Stimulated activated CD8-positive, alpha-beta memory T cell treated with anti-CD3 and anti-CD28 coated beads, Interleukin-7, amount 100 ng/mL, for 48 hours (primary cell): ENCODE measurements at regions not wholly inside any gene's neighbourhood (a gene's known extent, or its start where the extent isn't known, plus 50 kb on each side); places are given as distances from the start of the nearest gene placed in this dataset.

Experiments
- DNase-seq, 2 donors: peaks; one replicate each; pipeline ENCODE4 v3.0.0-alpha.2; 2020; ENCODE audit warnings: low read depth in 1 of 2; ENCODE audit errors: extremely low read depth in 1 of 2

DNA sequence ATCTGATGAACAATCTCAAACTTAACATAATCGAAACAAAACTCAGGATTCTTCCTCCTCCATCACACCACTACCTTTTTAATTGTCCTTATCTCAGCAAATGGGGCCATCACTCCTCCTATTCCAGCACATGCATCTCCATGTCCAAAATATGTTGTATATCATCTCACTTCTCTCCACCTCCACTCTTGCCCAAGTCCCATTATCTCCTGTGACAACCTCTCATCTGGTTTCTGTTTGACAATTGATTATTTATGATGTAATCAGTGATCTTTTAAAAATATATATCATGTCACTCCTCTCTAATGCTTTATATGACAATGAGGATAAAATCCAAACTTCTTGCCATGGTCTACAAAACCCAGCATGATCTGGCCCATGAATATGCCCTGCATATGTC is 200.8 kb upstream of the HMGA2 start:
- no peak for DNase-seq

DNA sequence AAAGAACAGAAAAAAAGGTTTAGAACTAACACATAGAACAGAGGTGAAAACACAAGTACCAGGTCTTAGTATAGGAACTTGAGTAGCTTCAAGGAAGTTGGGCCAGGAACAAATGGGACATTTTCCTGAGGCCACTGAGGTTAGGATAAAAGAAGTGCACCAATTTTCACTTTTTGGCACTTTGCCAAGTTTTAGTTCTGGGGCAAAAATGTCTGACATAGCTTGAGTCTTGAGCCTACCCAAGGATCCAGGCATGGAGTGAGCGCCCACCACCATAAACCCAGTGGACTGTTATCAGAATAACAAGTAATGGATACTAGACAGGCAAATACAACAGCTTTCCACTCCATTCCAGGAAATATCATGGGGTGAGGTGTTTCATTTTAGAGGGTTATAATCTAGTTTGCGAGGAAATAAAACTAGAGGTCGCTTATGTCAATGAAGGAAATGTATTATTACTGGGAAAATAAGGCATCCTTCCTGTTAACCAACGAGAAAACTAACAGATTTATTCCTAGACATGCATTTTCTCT is 199.7 kb upstream of the HMGA2 start:
- DNase-seq = no peak

DNA sequence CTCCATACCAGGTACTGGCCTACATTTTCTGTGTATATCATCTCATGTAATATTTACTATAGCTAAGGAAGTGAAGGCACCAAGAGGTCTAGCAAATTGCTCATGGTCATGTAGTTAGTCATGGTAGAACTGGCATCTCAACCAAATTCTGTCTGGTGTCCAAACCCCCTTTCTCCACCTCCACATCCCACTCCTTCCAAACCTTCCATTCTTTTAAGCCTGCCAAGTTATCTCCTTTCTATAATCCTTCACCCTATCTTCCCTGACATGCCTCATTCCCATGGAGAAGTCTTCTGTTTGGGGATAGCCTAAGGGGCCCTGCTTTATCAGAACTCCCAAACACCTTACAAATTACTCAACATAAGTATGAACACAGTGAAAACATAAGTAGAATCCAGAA is 196.2 kb upstream of the HMGA2 start:
- DNase-seq = no peak

DNA sequence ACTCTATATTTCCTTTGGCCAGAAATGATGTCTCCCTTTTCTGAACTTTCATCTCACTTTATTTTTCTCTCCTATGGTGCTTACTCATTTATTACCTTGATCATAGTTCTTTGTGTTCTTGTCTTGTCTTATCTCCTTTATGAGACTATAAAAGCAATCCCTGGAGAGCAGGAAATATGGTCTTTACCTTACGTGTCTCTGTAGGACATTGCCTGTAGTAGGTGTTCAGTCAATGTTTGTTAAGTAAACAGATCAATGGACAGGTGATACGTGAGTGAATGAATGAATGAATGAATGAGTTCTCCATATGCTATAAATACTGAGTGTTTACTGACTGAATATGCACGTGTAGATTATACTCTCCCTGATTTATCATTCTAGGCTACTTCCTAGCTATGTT is 193.7 kb upstream of the HMGA2 start:
- DNase-seq = no peak

DNA sequence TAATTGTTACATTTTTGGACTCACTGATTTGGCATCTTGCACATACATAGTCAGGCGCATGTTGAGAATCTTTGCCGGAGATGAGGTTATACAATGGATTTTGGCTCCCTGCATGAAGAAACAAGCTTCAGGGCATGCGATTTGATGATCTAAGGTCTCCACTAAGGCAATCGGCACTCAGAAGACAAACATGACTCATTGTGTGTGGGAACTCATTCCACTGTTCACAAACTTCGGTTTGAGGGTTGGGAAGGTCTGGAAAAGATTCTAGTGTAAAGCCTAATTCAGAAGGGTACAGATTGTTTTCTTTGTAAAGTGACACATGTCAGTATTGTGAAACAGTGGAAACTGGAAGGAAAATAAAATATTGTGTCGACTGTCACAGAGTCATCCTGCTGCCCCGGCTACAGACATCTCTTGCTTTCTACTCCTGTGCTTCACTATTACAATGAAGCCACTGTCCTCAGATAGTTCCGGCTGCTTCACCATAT is 192.6 kb upstream of the HMGA2 start:
- no peak for DNase-seq

DNA sequence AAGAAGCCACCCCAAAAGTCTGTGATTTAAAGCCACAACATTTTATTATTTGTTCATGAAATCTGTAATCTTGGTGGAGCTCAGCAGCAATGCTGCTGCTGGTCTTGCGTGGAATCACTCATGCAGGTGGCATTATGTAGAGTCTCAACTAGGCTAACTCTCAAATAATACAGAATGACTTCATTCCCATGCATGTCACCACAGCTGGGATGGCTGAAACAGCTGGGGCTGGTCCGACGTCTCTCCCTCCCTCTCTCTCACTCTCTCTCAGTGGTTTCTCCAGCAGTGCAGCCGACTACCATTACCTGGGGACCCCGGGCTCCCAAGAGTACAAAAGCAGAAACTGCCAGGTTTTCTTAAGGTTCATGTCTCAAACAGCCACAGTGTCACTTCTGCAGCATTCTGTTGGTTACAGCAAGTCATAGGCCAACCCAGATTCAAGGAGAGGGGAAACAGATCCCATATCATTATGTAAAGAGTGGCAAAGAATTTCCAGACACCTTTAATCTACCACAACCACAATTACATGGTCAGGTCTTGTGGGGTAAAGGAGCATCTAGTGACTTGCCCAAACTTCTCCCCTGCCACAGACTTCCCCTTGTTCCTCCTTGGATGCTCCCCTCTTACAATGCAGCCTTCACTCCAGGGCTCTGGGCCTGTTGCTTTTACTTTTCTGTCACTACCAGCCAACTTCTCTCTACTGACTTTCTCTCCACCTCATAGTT is 192.0 kb upstream of the HMGA2 start:
- no peak for DNase-seq

DNA sequence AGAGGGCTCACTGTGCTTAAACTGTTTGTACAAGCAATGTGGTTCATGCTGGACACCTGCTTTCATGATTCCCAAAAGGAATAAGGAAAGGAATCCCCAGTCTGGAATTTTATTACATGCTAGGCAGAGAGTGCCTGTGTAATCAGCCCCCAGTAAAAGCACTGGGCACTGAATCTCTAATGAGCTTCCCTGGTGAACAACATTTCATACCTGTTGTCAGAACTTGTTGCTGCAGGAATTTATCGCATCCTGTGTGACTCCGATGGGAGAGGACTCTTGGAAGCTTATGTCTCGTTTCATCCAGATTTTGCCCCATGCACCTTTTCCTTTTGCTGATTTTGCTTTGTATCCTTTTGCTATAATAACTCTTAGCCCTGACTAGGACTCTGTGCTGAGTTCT is 190.2 kb upstream of the HMGA2 start:
- DNase-seq = no peak

DNA sequence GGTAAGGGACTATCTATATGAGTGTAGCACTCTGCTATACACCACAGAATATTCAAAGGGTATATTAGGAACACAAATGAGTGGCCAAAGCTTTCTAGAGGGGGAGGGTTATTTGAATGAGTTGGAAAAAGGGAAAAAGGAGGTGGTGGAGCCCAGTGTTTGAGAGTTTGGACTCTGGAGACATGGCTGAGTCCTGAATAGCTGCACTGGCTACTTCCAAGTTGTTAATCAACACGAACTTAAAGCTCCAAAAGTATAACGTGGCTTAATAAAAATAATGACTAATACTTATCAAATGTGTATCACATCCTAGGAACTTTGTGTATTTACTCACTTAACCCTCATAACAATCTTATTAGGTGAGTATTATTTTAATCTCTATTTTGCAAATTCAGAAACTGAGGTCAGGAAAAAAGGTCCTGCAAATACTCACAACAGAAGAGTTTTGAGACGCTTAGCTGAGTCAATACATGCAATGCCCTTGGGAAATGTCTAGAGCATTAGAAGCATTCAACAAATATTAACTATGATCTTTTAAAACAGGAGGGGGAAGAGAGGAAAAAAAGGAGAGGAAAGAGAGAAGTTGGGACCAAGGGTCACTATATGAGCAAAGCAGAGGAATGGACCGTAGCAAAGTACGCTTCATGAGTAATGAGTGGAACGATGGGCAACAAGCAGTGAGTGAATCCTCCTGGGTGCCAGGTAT is 189.5 kb upstream of the HMGA2 start:
- DNase-seq = no peak

DNA sequence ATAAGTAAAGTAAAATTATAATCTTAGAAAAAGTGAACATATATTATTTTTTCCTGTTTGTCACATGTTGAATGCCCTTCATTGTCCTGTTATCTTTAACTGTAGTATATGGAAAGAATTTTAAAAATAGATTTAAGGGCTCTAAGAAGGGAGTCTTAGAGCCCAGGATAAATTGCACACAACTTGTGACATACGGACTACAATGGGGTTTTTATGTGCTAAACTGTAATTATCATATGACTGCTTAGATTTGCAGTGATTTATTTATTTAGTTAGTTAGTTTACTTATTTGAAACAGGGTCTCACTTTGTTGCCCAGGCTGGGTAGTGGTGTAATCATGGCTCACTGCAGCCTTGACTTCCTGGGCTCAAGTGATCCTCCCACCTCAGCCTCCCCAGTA is 187.8 kb upstream of the HMGA2 start:
- DNase-seq = no peak

DNA sequence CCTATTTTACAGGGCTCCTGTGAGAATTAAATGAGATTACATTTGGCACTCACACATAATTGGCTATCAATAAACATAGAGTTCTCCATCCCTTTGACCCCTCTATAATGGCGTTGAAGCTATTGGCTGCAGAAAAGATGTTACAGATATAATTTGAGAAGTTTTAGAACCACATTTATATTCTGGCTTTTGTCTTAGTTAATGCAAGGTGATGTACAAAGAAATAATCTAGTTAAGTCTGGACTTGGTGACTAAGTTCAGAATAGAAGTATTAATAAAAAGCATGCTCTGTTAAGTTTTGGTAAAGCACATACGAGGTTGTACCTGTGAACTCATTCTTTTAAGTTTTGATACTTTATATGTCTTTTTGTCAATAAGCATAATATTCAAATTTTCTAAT is 187.1 kb upstream of the HMGA2 start:
- no peak for DNase-seq

DNA sequence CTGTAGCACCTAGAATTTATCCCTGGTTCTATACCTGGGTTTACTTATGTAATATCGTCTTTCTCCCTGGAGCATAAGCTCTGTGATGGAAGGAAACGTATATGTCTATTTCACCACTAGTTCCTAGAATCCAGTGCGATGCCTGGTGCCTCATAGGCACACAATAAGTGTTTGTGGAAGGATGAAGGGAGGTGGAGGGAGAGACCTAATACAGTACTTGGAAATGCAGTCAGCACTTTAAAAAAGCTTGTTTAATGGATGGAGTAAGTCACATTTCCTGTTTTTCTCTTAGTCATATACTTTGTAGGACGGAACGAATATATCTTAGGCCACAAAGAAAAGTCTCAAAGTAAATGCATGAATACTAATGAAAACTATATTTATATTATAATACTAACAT is 186.5 kb upstream of the HMGA2 start:
- DNase-seq = no peak

DNA sequence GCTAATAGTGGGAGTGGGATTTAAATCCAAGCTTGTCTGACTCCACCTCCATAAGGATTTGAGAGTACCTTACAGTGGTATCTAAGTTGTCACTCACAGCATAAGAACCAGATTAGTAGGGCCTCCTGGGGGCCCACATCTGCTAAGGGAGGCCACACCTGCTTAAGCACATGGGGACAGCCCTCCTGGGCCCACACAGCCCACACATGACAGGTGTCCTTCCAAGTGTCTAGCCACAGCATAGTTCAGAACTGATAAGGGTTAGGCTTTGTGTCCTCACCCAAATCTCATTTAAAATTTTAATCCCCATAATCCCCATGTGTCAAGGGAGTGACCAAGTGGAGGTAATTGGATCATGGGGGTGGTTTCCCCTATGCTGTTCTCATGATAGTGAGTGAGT is 186.0 kb upstream of the HMGA2 start:
- no peak for DNase-seq

DNA sequence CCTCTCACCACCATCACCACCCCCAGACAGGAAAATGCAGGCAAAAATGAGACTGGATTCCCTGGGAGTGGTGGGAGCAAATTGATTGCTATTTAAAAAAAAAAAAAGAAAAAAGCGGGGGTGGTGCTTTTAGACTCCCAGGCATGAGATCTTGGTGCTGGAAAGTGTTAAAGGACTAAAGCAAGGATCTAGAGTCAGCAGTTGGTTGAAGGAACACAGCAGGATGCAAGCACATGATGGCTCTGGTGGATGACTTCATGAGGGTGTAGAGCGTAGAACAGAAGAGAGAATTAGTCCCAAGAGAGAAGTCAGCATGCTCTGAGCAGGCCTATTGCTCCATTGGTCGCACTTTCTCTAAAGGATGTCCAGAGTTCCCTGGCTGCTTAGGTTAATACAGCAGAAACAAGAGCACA is 183.8 kb upstream of the HMGA2 start:
- no peak for DNase-seq

DNA sequence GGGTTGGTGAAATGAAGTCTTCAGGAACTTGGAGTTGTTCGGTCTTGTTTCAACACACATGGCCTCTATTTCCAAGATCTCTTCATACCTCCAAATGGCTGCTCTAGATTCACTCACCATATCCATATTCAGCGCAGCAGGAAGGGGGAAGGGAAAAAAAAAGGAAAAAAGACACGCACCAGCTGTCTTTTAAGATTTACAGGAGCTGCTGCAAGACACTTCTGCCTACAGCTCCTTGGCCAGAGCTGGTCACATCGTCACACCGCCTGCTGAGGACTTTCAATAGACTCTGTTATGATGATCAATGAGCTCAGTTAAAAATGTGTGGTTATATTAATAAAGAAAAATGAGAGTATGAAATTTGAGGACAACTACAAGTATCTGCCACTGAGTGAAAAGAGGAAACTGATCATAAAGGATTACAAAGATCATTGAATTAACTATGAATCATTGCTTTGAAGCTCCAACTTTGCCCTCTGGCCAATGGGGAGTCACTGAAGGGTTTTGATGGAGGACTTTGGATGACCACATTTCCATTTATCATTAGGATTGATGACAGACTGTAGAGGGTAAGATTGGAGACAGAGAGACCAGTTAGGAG is 182.1 kb upstream of the HMGA2 start:
- no peak for DNase-seq

DNA sequence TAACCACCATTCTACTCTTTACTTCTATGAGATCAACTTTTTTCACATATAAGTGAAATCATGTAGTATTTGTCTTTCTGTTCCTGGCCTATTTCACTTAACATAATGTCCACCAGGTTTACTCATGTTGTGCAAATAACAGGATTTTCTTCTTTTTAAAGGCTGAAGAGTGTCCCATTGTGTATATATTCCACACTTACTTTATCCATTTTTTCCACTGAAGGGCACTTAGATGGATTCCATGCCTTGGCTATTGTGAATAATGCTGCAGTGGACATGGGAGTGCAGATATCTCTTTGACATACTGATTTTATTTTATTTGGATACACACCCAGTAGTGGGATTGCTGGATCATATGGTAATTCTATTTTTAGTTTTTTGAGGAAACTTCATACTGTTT is 181.1 kb upstream of the HMGA2 start:
- no peak for DNase-seq

DNA sequence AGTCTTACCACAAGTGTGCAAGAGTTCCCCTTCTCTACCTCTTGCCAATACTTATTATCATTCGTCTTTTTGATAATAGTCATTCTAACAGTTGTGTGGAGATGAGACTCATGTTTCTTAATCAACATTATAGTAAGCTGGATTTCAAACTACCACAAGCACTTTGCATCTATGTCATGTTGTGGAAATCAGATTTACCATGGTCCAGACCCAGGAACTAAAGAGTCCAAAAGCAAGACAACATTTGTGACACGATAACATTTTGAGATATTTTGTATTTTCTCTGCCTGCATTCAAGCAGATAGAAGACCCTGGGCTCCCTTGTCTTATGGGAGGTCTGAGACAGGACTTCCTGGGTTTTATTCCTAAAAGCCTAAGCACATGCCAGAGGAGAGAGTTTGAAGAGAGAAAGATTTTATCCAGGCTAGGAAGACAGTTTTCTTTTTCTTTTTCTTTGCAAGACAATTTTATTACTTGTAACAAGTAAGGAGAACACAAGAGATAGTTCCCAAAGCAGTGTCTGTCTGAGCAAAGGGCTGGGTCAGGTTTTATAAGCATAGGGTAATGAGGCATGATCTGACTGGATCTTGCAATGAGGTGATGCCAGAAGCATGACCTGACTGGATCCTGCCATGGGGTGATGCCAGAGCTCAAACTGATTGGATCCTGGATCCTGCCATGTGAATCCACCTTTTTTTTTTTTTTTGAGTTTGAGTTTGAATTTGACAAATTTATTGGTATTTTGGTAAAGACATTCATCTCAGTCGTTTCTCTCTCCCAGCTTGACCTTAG is 180.5 kb upstream of the HMGA2 start:
- no peak for DNase-seq

DNA sequence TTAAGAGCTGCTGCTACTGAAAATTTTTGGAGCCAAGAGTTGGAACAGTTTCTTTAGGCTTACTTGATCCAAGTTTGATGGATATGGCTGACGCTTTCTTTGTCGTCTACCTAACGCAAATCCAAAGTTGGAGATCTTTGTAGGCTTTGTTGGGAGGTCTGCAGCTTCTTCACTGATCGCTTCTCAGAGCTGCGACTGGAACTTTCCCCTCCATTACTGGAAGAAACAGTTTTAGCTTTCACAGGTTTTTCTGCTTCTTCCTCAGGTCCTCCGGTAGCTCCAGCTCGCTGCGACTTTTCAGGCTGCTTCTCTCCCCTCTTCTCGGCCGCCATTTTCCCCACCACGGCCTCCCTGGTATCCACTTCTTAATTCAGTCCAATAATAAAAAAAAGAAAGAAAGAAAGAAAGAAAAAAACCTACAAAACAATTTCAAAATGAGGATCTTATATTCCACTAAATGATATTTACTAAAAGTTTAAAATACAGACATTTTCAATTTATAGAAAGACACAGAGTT is 178.1 kb upstream of the HMGA2 start:
- DNase-seq = no peak

DNA sequence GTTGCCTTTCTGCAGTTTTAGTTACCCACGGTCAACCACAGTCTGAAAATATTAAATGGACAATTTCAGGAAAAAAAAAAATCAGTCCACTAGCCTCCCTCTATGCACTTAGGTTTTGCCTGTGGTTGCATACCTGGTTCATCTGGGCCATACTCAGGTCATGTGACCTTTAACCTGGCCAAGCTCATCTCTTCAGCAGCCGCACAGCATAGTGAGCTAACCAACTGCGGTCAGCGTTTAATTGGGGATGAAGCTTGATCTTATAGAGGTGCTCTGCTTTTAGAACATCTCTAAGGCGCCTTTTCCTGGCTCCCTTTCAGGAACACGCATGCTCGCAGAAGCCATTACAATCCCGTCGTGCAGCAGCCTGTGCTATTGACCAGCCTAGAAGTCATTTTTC is 177.2 kb upstream of the HMGA2 start:
- DNase-seq = no peak

DNA sequence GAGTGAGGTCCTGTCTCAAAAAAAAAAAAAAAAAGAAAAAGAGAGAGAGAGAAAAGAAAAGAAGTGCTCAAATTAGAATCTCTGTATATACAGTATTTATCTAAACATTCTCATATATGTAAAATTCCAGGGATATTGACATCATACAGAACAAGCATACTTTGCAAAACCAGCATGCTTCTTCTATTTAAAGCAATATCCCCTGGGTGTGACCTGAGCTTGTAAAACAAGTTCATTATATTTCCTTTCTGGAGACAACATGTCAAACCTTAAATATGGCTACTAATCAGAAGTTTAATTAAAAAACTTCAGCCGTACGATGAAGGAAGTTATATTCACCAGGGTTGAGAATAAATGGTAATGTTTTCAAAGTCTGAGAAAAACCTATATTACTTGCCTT is 175.8 kb upstream of the HMGA2 start:
- DNase-seq = no peak

DNA sequence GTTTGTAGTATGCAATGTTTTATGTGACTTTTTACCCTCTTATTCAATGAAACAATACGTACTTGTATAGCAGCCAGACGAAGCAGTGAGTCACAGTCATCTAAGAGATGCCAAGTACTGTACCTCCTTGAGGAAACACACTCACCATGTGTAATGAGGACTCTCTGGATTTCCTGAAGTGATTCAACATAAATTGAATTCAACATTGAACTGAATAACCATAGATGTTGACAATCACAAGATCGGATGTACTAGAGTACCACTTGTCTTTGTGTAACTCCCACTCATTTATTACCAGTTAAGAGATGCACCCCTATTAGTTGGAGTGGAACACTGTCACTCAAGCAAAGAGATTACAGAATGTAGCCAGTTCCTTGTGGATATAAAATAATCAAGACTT is 175.2 kb upstream of the HMGA2 start:
- no peak for DNase-seq

DNA sequence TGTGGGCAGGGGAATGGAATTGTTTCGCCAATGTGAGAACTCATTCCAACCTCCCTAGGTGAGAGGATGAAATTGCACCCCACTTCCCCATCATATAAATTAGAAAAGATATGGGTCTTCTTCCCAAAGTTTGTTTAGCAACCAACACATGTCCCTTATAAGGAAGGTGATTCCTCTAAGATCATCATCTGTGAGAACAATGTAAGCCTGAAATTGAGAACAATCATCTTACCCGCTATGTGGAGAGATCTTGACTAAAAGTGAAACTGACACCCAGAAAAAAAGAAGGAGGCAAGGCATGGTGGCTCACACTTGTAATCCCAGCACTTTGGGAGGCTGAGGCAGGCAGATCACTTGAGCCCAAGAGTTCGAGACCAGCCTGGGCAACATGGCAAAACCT is 173.2 kb upstream of the HMGA2 start:
- DNase-seq = no peak
